A549 (cell line): ENCODE measurements at regions not wholly inside any gene's neighbourhood (a gene's known extent, or its start where the extent isn't known, plus 50 kb on each side); places are given as distances from the start of the nearest gene placed in this dataset.

Experiments used
- CTCF ChIP-seq: fragments of >200 bp; sonication (Bioruptor Twin); formaldehyde crosslinking; IDR thresholded peaks from 3 replicates; pipeline ENCODE4 v1.5.1; 2016
- EP300 ChIP-seq, 2 experiments: fragments of >200 bp; sonication (Bioruptor Twin); formaldehyde crosslinking; IDR thresholded peaks; 2 replicates in 1 of 2; 3 replicates in 1 of 2; pipeline ENCODE4 v1.6.1; 2016 to 2017
- MYC ChIP-seq: IDR thresholded peaks from 2 replicates; pipeline ENCODE4 v1.6.1; 2012; ENCODE audit warnings: mild to moderate bottlenecking, inconsistent platforms, low read length, improper control_type of control experiment, borderline replicate concordance
- POLR2A ChIP-seq: IDR thresholded peaks from 2 replicates; pipeline ENCODE4 v1.6.1; 2012; ENCODE audit warnings: mild to moderate bottlenecking, low read length
- RCOR1 ChIP-seq: fragments of 150-350 bp; IDR thresholded peaks from 2 replicates; pipeline ENCODE4 v1.6.1; 2014; ENCODE audit warnings: antibody characterized with exemption, low read length, low read depth
- REST ChIP-seq: fragments of 200-600 bp; sonication (generic); IDR thresholded peaks from 2 replicates; pipeline ENCODE4 v1.6.1; 2016; ENCODE audit warnings: antibody characterized with exemption, mild to moderate bottlenecking, moderate library complexity
- SMC3 ChIP-seq: fragments of >200 bp; sonication (Bioruptor Twin); formaldehyde crosslinking; IDR thresholded peaks from 3 replicates; pipeline ENCODE4 v1.6.1; 2018; ENCODE audit warnings: inconsistent platforms

- TF ChIP-seq MYC: no peak
- no peak for TF ChIP-seq RCOR1
- TF ChIP-seq EP300 (IDR thresholded peaks at IDR 0.05): no peak
- TF ChIP-seq POLR2A: no peak
- no peak for TF ChIP-seq REST
- no peak for TF ChIP-seq CTCF
- no peak for TF ChIP-seq SMC3
These were observed 201.2 kb upstream of the FOXG1 start for GRCh38 chr14:28565345-28565744.
